IMR-90 (cell line): ENCODE measurements at regions not wholly inside any gene's neighbourhood (a gene's known extent, or its start where the extent isn't known, plus 50 kb on each side); places are given as distances from the start of the nearest gene placed in this dataset.

ENCODE experiments used
- ATAC-seq: fragments of 200-7000 bp; cut with Tn5 transposase; 2 replicates; pipeline ENCODE4 v1.9.1; 2020; ENCODE audit warnings: low read depth, mild to moderate bottlenecking, moderate library complexity
- BruUV-seq: library from RNA; stranded (reverse); fragments of 400-500 nt; replicated peaks from 2 replicates; lab custom pipeline; 2021; lab: Mats Ljungman, UMichigan
- CTCF ChIA-PET: fragments of 300-600 bp; formaldehyde crosslinking; extraction: SDS; loops from one replicate; lab custom pipeline; 2021; ENCODE audit warnings: antibody characterized with exemption; lab: Yijun Ruan, JAX
- POLR2A ChIA-PET: fragments of 300-600 bp; sonication (Branson Sonifier 250); formaldehyde crosslinking; loops from one replicate; lab custom pipeline; 2022; ENCODE audit warnings: antibody characterized with exemption; ENCODE audit not compliant: unreplicated experiment; lab: Charles Lee
- DNase-seq: peaks from one replicate; pipeline ENCODE4 v3.0.0; 2013
- H2AFZ ChIP-seq: replicated peaks from 2 replicates; pipeline ENCODE3; 2013; ENCODE audit warnings: low read length, mild to moderate bottlenecking; ENCODE audit not compliant: poor library complexity
- H2AK5ac ChIP-seq: 2 replicates; pipeline ENCODE4 v1.6.1; 2013; ENCODE audit warnings: low read depth, low read length, inconsistent platforms
- H2AK9ac ChIP-seq: replicated peaks from 2 replicates; pipeline ENCODE3; 2013; ENCODE audit warnings: mild to moderate bottlenecking, low read depth, low read length, moderate library complexity; ENCODE audit not compliant: poor library complexity
- H2BK120ac ChIP-seq: 2 replicates; pipeline ENCODE4 v1.6.1; 2013; ENCODE audit warnings: low read depth, low read length, inconsistent platforms
- H2BK15ac ChIP-seq: 3 replicates; pipeline ENCODE4 v1.6.1; 2013; ENCODE audit warnings: low read depth, low read length, inconsistent platforms
- H2BK20ac ChIP-seq: 2 replicates; pipeline ENCODE4 v1.6.1; 2013; ENCODE audit warnings: low read depth, mild to moderate bottlenecking, inconsistent platforms, low read length, moderate library complexity
- H2BK5ac ChIP-seq: 2 replicates; pipeline ENCODE4 v1.6.1; 2013; ENCODE audit warnings: mild to moderate bottlenecking, low read depth, low read length, inconsistent platforms; ENCODE audit not compliant: poor library complexity, severe bottlenecking
- H3K14ac ChIP-seq: replicated peaks from 2 replicates; pipeline ENCODE4 v1.6.1; 2013; ENCODE audit warnings: low read depth, low read length, inconsistent platforms
- H3K18ac ChIP-seq: 2 replicates; pipeline ENCODE4 v1.6.1; 2013; ENCODE audit warnings: low read depth, low read length, control low read depth
- H3K23ac ChIP-seq: 2 replicates; pipeline ENCODE4 v1.6.1; 2013; ENCODE audit warnings: low read depth, low read length, inconsistent platforms
- H3K27ac ChIP-seq: 2 replicates; pipeline ENCODE4 v1.5.1; 2013; ENCODE audit warnings: mild to moderate bottlenecking, control low read depth, low read length; ENCODE audit not compliant: insufficient read depth
- H3K27me3 ChIP-seq: 2 replicates; pipeline ENCODE4 v1.6.1; 2013; ENCODE audit warnings: low read length; ENCODE audit not compliant: control insufficient read depth, insufficient read depth
- H3K36me3 ChIP-seq: 2 replicates; pipeline ENCODE4 v1.6.1; 2013; ENCODE audit warnings: low read length, mixed read lengths; ENCODE audit not compliant: control insufficient read depth, insufficient read depth
- H3K4ac ChIP-seq: 2 replicates; pipeline ENCODE4 v1.6.1; 2013; ENCODE audit warnings: low read depth, low read length, inconsistent platforms
- H3K4me1 ChIP-seq: 2 replicates; pipeline ENCODE4 v1.6.1; 2013; ENCODE audit warnings: low read length, mixed read lengths; ENCODE audit not compliant: control insufficient read depth, insufficient read depth
- H3K4me2 ChIP-seq: 2 replicates; pipeline ENCODE4 v1.6.1; 2013; ENCODE audit warnings: low read depth, mild to moderate bottlenecking, control low read depth, low read length, moderate library complexity
- H3K4me3 ChIP-seq: 2 replicates; pipeline ENCODE4 v1.5.1; 2013; ENCODE audit warnings: low read depth, mild to moderate bottlenecking, control low read depth, low read length, moderate library complexity; ENCODE audit not compliant: insufficient read depth
- H3K56ac ChIP-seq: 2 replicates; pipeline ENCODE4 v1.6.1; 2013; ENCODE audit warnings: low read length, inconsistent platforms; ENCODE audit not compliant: insufficient read depth; ENCODE audit errors: extremely low read depth
- H3K79me1 ChIP-seq, 2 experiments: 2 replicates each; pipeline ENCODE4 v1.6.1; 2013; ENCODE audit warnings: low read length in 2 of 2, inconsistent platforms in 1 of 2, low read depth in 1 of 2
- H3K9ac ChIP-seq: 2 replicates; pipeline ENCODE4 v1.6.1; 2013; ENCODE audit warnings: low read depth, low read length, control low read depth
- H3K9me1 ChIP-seq: 2 replicates; pipeline ENCODE4 v1.6.1; 2013; ENCODE audit warnings: low read length, inconsistent platforms; ENCODE audit not compliant: insufficient read depth
- H3K9me3 ChIP-seq: 2 replicates; pipeline ENCODE4 v1.6.1; 2013; ENCODE audit warnings: low read length; ENCODE audit not compliant: control insufficient read depth, insufficient read depth
- H4K20me1 ChIP-seq: 2 replicates; pipeline ENCODE4 v1.6.1; 2013; ENCODE audit warnings: low read length, inconsistent platforms; ENCODE audit not compliant: insufficient read depth
- H4K5ac ChIP-seq: 2 replicates; pipeline ENCODE4 v1.6.1; 2013; ENCODE audit warnings: mild to moderate bottlenecking, low read depth, low read length, control low read depth
- H4K8ac ChIP-seq, 2 experiments: 2 replicates each; pipeline ENCODE4 v1.6.1; 2013; ENCODE audit warnings: low read depth in 2 of 2, low read length in 2 of 2, control low read depth in 1 of 2, inconsistent platforms in 1 of 2
- H4K91ac ChIP-seq: 2 replicates; pipeline ENCODE4 v1.6.1; 2013; ENCODE audit warnings: low read depth, low read length, inconsistent platforms; ENCODE audit not compliant: insufficient read depth
- CEBPB ChIP-seq: IDR thresholded peaks from 2 replicates; pipeline ENCODE4 v1.6.1; 2012; ENCODE audit warnings: low read depth, low read length, improper control_type of control experiment
- dilution Hi-C: fragments of 300-500 bp; cut with HindIII; formaldehyde crosslinking; loops from one replicate; pipeline ENCODE4 v1.14.3; 2018; ENCODE audit warnings: low sequenced_read_pairs; ENCODE audit not compliant: unreplicated experiment
- in situ Hi-C: fragments of 300-500 bp; cut with MboI; formaldehyde crosslinking; loops from 3 replicates; pipeline ENCODE4 v1.14.3; 2019; ENCODE audit warnings: low sequenced_read_pairs, inconsistent platforms, mixed read lengths
- intact Hi-C: fragments of 100-400 bp; cut with micrococcal nuclease; formaldehyde crosslinking; loops from 2 replicates; pipeline ENCODE4 v1.10.0; 2022

GRCh38 chr21:28602546-28602945, 390.1 kb downstream of the LTN1 start:
- intact Hi-C loops: no loop called here
- no peak overlapping the region for H4K5ac ChIP-seq
- no peak overlapping the region for H4K8ac ChIP-seq
- H3K4me1 ChIP-seq: peaks cover 2% of the 10 kb centered on the region; the same call in 1 of the 2 replicates
- dilution Hi-C loops: no loop called here
- no peak overlapping the region for H2AFZ ChIP-seq
- no peaks in the 10 kb centered on the region for H3K79me1 ChIP-seq
- no peak overlapping the region for H2AK9ac ChIP-seq
- H2BK5ac ChIP-seq: no peak overlapping the region
- no peaks in the 10 kb centered on the region for H4K20me1 ChIP-seq
- ATAC-seq (no peak), DNase-seq (no peak)
- H2BK15ac ChIP-seq: no peak overlapping the region
- no peak overlapping the region for H3K14ac ChIP-seq
- H3K18ac ChIP-seq: no peak overlapping the region
- BruUV-seq: no TSS peak
- H2BK120ac ChIP-seq: no peak overlapping the region
- no peak overlapping the region for H3K9ac ChIP-seq
- H3K4ac ChIP-seq: no peak overlapping the region
- peaks cover 8% of the 10 kb centered on the region for H3K9me3 ChIP-seq
- no peak overlapping the region for H3K4me3 ChIP-seq
- no peaks in the 10 kb centered on the region for H3K36me3 ChIP-seq
- H3K23ac ChIP-seq: no peak overlapping the region
- H3K27me3 ChIP-seq: no peaks in the 10 kb centered on the region
- no peak overlapping the region for H3K27ac ChIP-seq
- POLR2A ChIA-PET: no interaction called here
- CTCF ChIA-PET: no interaction called here
- H4K91ac ChIP-seq: no peak overlapping the region
- no peak overlapping the region for H2BK20ac ChIP-seq
- H3K9me1 ChIP-seq: no peaks in the 10 kb centered on the region
- H3K56ac ChIP-seq: no peak overlapping the region
- H2AK5ac ChIP-seq: no peak overlapping the region
- no peak overlapping the region for H3K4me2 ChIP-seq
- TF ChIP-seq CEBPB: no peak
- in situ Hi-C loops: no loop called here
